Right cardiac atrium (tissue), 5 donors: ENCODE measurements at regions not wholly inside any gene's neighbourhood (a gene's known extent, or its start where the extent isn't known, plus 50 kb on each side); places are given as distances from the start of the nearest gene placed in this dataset.
A peak's percentile ranks its signal among the peaks of the same experiment; 100 is the strongest.

Experiments
- ATAC-seq, 2 donors: fragments of 200-7000 bp; cut with Tn5 transposase; one replicate each; pipeline versions ENCODE4 v1.8.0 to v1.9.1; 2020; ENCODE audit warnings: moderate library complexity in 2 of 2, mild to moderate bottlenecking in 1 of 2
- DNase-seq, 3 donors: peaks; one replicate each; pipeline ENCODE4 v3.0.0-alpha.2; 2020
- H3K27ac ChIP-seq: one replicate; pipeline ENCODE4 v1.5.1; 2013; ENCODE audit warnings: mild to moderate bottlenecking, low read length, control low read depth, moderate library complexity
- H3K27me3 ChIP-seq: one replicate; pipeline ENCODE4 v1.6.1; 2013; ENCODE audit not compliant: control insufficient read depth, insufficient read depth
- H3K4me1 ChIP-seq: one replicate; pipeline ENCODE4 v1.6.1; 2013; ENCODE audit warnings: low read length; ENCODE audit not compliant: control insufficient read depth, insufficient read depth
- H3K4me3 ChIP-seq: one replicate; pipeline ENCODE4 v1.5.1; 2013; ENCODE audit warnings: low read length, control low read depth
- H3K9me3 ChIP-seq: one replicate; pipeline ENCODE4 v1.6.1; 2013; ENCODE audit warnings: low read length; ENCODE audit not compliant: control insufficient read depth
- WGBS: extraction: QIAGEN DNeasy Blood & Tissue Kit; methylation state at CpG from one replicate; pipeline ENCODE4 v1.1.7; 2013; 5-methylcytosine and 5-hydroxymethylcytosine counted together
- intact Hi-C, 4 donors: fragments of 100-400 bp; cut with DNase I; formaldehyde crosslinking; loops; one replicate each; pipeline versions ENCODE4 v1.11.0 to v1.14.0; 2022 to 2023
- donor health status: healthy with polysubstance abuse.
- donor health status: DM: no; HTN: yes; CAD: no.
- donor health status: DM: no; HTN: no; CAD: no.
- donor health status: DM: no; HTN: yes; CAD: no; lungs with severe emphysema.
- donor health status: DM: yes; HTN: yes; CAD: no.

- ATAC-seq: peak in 1 of 2 donors; percentile 24
- Histone ChIP-seq H3K4me1 (peaks cover 2% of the 10 kb centered on the region), H3K27ac (no peak overlapping the region), H3K9me3 (no peaks in the 10 kb centered on the region), H3K4me3 (no peak overlapping the region), H3K27me3 (no peaks in the 10 kb centered on the region)
- WGBS: 42% methylated on average over 1 of the region's 1 CpG
- no peak for DNase-seq
- intact Hi-C loops: no loop called here
Observed at GRCh38 chr7:117975476-117975875, 102.2 kb upstream of the CTTNBP2 start.

GRCh38 chr7:117979954-117980497, 106.8 kb upstream of the CTTNBP2 start:
- ATAC-seq (no peak), DNase-seq (no peak)
- intact Hi-C loops: no loop called here
- H3K9me3 ChIP-seq: no peaks in the 10 kb centered on the region
- WGBS: 87% methylated on average over 4 of the region's 4 CpGs
- no peaks in the 10 kb centered on the region for H3K27me3 ChIP-seq
- no peak overlapping the region for H3K4me3 ChIP-seq
- no peak overlapping the region for H3K27ac ChIP-seq
- H3K4me1 ChIP-seq: no peaks in the 10 kb centered on the region

GRCh38 chr7:117982071-117983055, 109.1 kb upstream of the CTTNBP2 start:
- ATAC-seq (no peak), DNase-seq (no peak)
- no peak overlapping the region for H3K4me3 ChIP-seq
- no peaks in the 10 kb centered on the region for H3K9me3 ChIP-seq
- WGBS: 55% methylated on average over 11 of the region's 11 CpGs
- intact Hi-C loops: no loop called here
- no peaks in the 10 kb centered on the region for H3K4me1 ChIP-seq
- H3K27ac ChIP-seq: no peak overlapping the region
- no peaks in the 10 kb centered on the region for H3K27me3 ChIP-seq

GRCh38 chr7:117986645-117987269, 113.5 kb upstream of the CTTNBP2 start:
- DNase-seq (peak in 2 of 3 donors; percentile 27 to 70), ATAC-seq (peak in 1 of 2 donors; percentile 59)
- H3K9me3 ChIP-seq: no peaks in the 10 kb centered on the region
- WGBS: 73% methylated on average over 2 of the region's 2 CpGs
- H3K27me3 ChIP-seq: no peaks in the 10 kb centered on the region
- H3K27ac ChIP-seq: no peak overlapping the region
- intact Hi-C loops: no loop called here
- no peaks in the 10 kb centered on the region for H3K4me1 ChIP-seq
- no peak overlapping the region for H3K4me3 ChIP-seq

- Histone ChIP-seq H3K4me3 (no peak overlapping the region), H3K9me3 (no peaks in the 10 kb centered on the region), H3K27me3 (no peaks in the 10 kb centered on the region), H3K4me1 (no peaks in the 10 kb centered on the region), H3K27ac (no peak overlapping the region)
- DNase-seq (no peak), ATAC-seq (no peak)
- intact Hi-C loops: no loop called here
Observed at GRCh38 chr7:117990834-117991233, 117.6 kb upstream of the CTTNBP2 start.

GRCh38 chr7:117992635-117993376, 119.6 kb upstream of the CTTNBP2 start:
- DNase-seq: no peak
- intact Hi-C loops: no loop called here
- no peaks in the 10 kb centered on the region for H3K27me3 ChIP-seq
- WGBS: 83% methylated on average over 1 of the region's 1 CpG
- no peak overlapping the region for H3K27ac ChIP-seq
- no peaks in the 10 kb centered on the region for H3K9me3 ChIP-seq
- no peak overlapping the region for H3K4me3 ChIP-seq
- no peaks in the 10 kb centered on the region for H3K4me1 ChIP-seq
- no peak for ATAC-seq

- no peaks in the 10 kb centered on the region for H3K27me3 ChIP-seq
- intact Hi-C loops: no loop called here
- DNase-seq (peak in 1 of 3 donors; percentile 51), ATAC-seq (no peak)
- H3K4me3 ChIP-seq: no peak overlapping the region
- H3K9me3 ChIP-seq: no peaks in the 10 kb centered on the region
- H3K27ac ChIP-seq: no peak overlapping the region
- no peaks in the 10 kb centered on the region for H3K4me1 ChIP-seq
Observed at GRCh38 chr7:117993377-117994003, 120.2 kb upstream of the CTTNBP2 start.

GRCh38 chr7:117995850-117996650, 122.8 kb upstream of the CTTNBP2 start:
- intact Hi-C loops: no loop called here
- Histone ChIP-seq H3K4me3 (no peak overlapping the region), H3K27ac (no peak overlapping the region), H3K4me1 (no peaks in the 10 kb centered on the region), H3K27me3 (no peaks in the 10 kb centered on the region), H3K9me3 (no peaks in the 10 kb centered on the region)
- DNase-seq: no peak
- ATAC-seq: no peak
- 82% methylated on average over 8 of the region's 8 CpGs for WGBS

GRCh38 chr7:117997862-117998825, 124.9 kb upstream of the CTTNBP2 start:
- H3K27me3 ChIP-seq: no peaks in the 10 kb centered on the region
- intact Hi-C loops: no loop called here
- H3K4me3 ChIP-seq: no peak overlapping the region
- no peak for DNase-seq
- ATAC-seq: no peak
- no peak overlapping the region for H3K27ac ChIP-seq
- H3K4me1 ChIP-seq: no peaks in the 10 kb centered on the region
- no peaks in the 10 kb centered on the region for H3K9me3 ChIP-seq
- WGBS: 79% methylated on average over 7 of the region's 7 CpGs
